ENCODE measurements at regions not wholly inside any gene's neighbourhood (a gene's known extent, or its start where the extent isn't known, plus 50 kb on each side); places are given as distances from the start of the nearest gene placed in this dataset.
"Not testable (repeated sequence)": the region's sequence is repeated elsewhere in the genome, so short reads cannot be mapped to it uniquely, and the experiment has no call there.

- H3K4me1 Mint-ChIP-seq (ENCODE audit: low read depth) = no peaks in the 10 kb centered on the region
- no peak for DNase-seq (ENCODE audit: low spot score)
- no peaks in the 10 kb centered on the region for H3K9me3 Mint-ChIP-seq (ENCODE audit: low read depth)
- TF ChIP-seq CTCF (IDR thresholded peaks at IDR 0.05) = no peak
- H3K4me3 Mint-ChIP-seq (ENCODE audit: unreplicated experiment) = no peak overlapping the region
- no peak overlapping the region for H3K27ac Mint-ChIP-seq (ENCODE audit: unreplicated experiment)
- no peaks in the 10 kb centered on the region for H3K36me3 Mint-ChIP-seq (ENCODE audit: low read depth)
- no peaks in the 10 kb centered on the region for H3K27me3 Mint-ChIP-seq (ENCODE audit: low read depth)
Measured at GRCh38 chr2:230636684-230637271, 75.9 kb upstream of the CAB39 start.

- H3K27ac Mint-ChIP-seq (ENCODE audit: unreplicated experiment); H3K4me1 Mint-ChIP-seq (ENCODE audit: low read depth); H3K27me3 Mint-ChIP-seq (ENCODE audit: low read depth); H3K9me3 Mint-ChIP-seq (ENCODE audit: low read depth); H3K36me3 Mint-ChIP-seq (ENCODE audit: low read depth); DNase-seq (ENCODE audit: low spot score); H3K4me3 Mint-ChIP-seq (ENCODE audit: unreplicated experiment): not testable (repeated sequence)
Measured at GRCh38 chr2:230637486-230637885, 75.2 kb upstream of the CAB39 start.

GRCh38 chr2:230640540-230641011, 72.1 kb upstream of the CAB39 start:
- Mint-ChIP-seq H3K9me3 (ENCODE audit: low read depth) (no peaks in the 10 kb centered on the region), H3K27ac (ENCODE audit: unreplicated experiment) (no peak overlapping the region), H3K27me3 (ENCODE audit: low read depth) (no peaks in the 10 kb centered on the region), H3K36me3 (ENCODE audit: low read depth) (no peaks in the 10 kb centered on the region), H3K4me1 (ENCODE audit: low read depth) (no peaks in the 10 kb centered on the region), H3K4me3 (ENCODE audit: unreplicated experiment) (no peak overlapping the region)
- DNase-seq (ENCODE audit: low spot score) = no peak
- no peak for TF ChIP-seq CTCF (IDR thresholded peaks at IDR 0.05)

- Mint-ChIP-seq H3K27me3 (ENCODE audit: low read depth) (no peaks in the 10 kb centered on the region), H3K4me1 (ENCODE audit: low read depth) (no peaks in the 10 kb centered on the region), H3K9me3 (ENCODE audit: low read depth) (no peaks in the 10 kb centered on the region), H3K36me3 (ENCODE audit: low read depth) (no peaks in the 10 kb centered on the region), H3K4me3 (ENCODE audit: unreplicated experiment) (no peak overlapping the region), H3K27ac (ENCODE audit: unreplicated experiment) (no peak overlapping the region)
- DNase-seq (ENCODE audit: low spot score) = peak; percentile 32
- TF ChIP-seq CTCF (IDR thresholded peaks at IDR 0.05) = no peak
Measured at GRCh38 chr2:230642966-230643365, 69.7 kb upstream of the CAB39 start.

GRCh38 chr2:230643576-230644291, 68.9 kb upstream of the CAB39 start:
- no peaks in the 10 kb centered on the region for H3K36me3 Mint-ChIP-seq (ENCODE audit: low read depth)
- no peaks in the 10 kb centered on the region for H3K27me3 Mint-ChIP-seq (ENCODE audit: low read depth)
- H3K9me3 Mint-ChIP-seq (ENCODE audit: low read depth) = no peaks in the 10 kb centered on the region
- no peak overlapping the region for H3K27ac Mint-ChIP-seq (ENCODE audit: unreplicated experiment)
- peak; percentile 30 for DNase-seq (ENCODE audit: low spot score)
- H3K4me1 Mint-ChIP-seq (ENCODE audit: low read depth) = no peaks in the 10 kb centered on the region
- no peak overlapping the region for H3K4me3 Mint-ChIP-seq (ENCODE audit: unreplicated experiment)
- no peak for TF ChIP-seq CTCF (IDR thresholded peaks at IDR 0.05)

All from chondrocyte (in vitro differentiated cells).